GM12891 (cell line): ENCODE measurements at regions not wholly inside any gene's neighbourhood (a gene's known extent, or its start where the extent isn't known, plus 50 kb on each side); places are given as distances from the start of the nearest gene placed in this dataset.

Experiments used
- PAX5 ChIP-seq: IDR thresholded peaks from 2 replicates; pipeline ENCODE4 v1.6.1; 2011; ENCODE audit warnings: low read length, moderate library complexity, mild to moderate bottlenecking; ENCODE audit not compliant: insufficient read depth, severe bottlenecking
- POLR2A ChIP-seq: IDR thresholded peaks from 2 replicates; pipeline ENCODE4 v1.6.1; 2011; ENCODE audit warnings: low read depth, low read length, control low read depth
- POLR2AphosphoS5 ChIP-seq: IDR thresholded peaks from 2 replicates; pipeline ENCODE4 v1.6.1; 2011; ENCODE audit warnings: low read depth, low read length, control low read depth
- POU2F2 ChIP-seq: IDR thresholded peaks from 2 replicates; pipeline ENCODE4 v1.6.1; 2011; ENCODE audit warnings: low read depth, mild to moderate bottlenecking, control low read depth, low read length, moderate library complexity
- SPI1 ChIP-seq: IDR thresholded peaks from 2 replicates; pipeline ENCODE4 v1.6.1; 2011; ENCODE audit warnings: low read depth, low read length, control low read depth
- TAF1 ChIP-seq: IDR thresholded peaks from 2 replicates; pipeline ENCODE4 v1.6.1; 2011; ENCODE audit warnings: low read depth, low read length, control low read depth

GRCh38 chr21:20265707-20266440, 732.3 kb upstream of the NCAM2 start:
- TF ChIP-seq TAF1 (no peak), POLR2AphosphoS5 (no peak), POLR2A (no peak), SPI1 (no peak), POU2F2 (no peak), PAX5 (no peak)
